ENCODE measurements at regions not wholly inside any gene's neighbourhood (a gene's known extent, or its start where the extent isn't known, plus 50 kb on each side); places are given as distances from the start of the nearest gene placed in this dataset.

- TF ChIP-seq CTCF (conservative IDR thresholded peaks at IDR 0.05; ENCODE audit: low read length), result no peak
- no peak for TF ChIP-seq EZH2phosphoT487 (IDR thresholded peaks at IDR 0.05; ENCODE audit: borderline replicate concordance)
Observed at GRCh38 chr22:48264586-48264985, 1502.1 kb downstream of the TBC1D22A start.
